OCI-LY1 (cell line): ENCODE measurements at regions not wholly inside any gene's neighbourhood (a gene's known extent, or its start where the extent isn't known, plus 50 kb on each side); places are given as distances from the start of the nearest gene placed in this dataset.

Experiments
- H2AFZ ChIP-seq: fragments of 200-600 bp; sonication (generic), shearing (Covaris generic); 2 replicates; pipeline ENCODE4 v1.6.0; 2014; ENCODE audit warnings: antibody characterized with exemption, mild to moderate bottlenecking, low read length
- H3F3A ChIP-seq: fragments of 200-600 bp; sonication (generic), shearing (Covaris generic); 2 replicates; pipeline ENCODE4 v1.6.0; 2014; ENCODE audit warnings: mild to moderate bottlenecking, antibody characterized with exemption, low read length, moderate library complexity; ENCODE audit not compliant: insufficient read depth
- H3K27ac ChIP-seq: fragments of 200-600 bp; sonication (generic); 2 replicates; pipeline ENCODE4 v1.5.1; 2014; ENCODE audit warnings: low read length, mixed run types, mild to moderate bottlenecking, low read depth; ENCODE audit not compliant: poor library complexity, severe bottlenecking
- H3K27me3 ChIP-seq: fragments of 200-600 bp; sonication (generic); 2 replicates; pipeline ENCODE4 v1.6.0; 2014; ENCODE audit warnings: antibody characterized with exemption, mild to moderate bottlenecking, low read length, moderate library complexity; ENCODE audit not compliant: insufficient read depth
- H3K36me3 ChIP-seq: fragments of 200-600 bp; sonication (generic); 2 replicates; pipeline ENCODE4 v1.6.1; 2014; ENCODE audit warnings: mild to moderate bottlenecking, antibody characterized with exemption, low read length, moderate library complexity, mixed read lengths; ENCODE audit not compliant: insufficient read depth
- H3K4me1 ChIP-seq: fragments of 200-600 bp; sonication (generic); 2 replicates; pipeline ENCODE4 v1.5.1; 2014; ENCODE audit warnings: mild to moderate bottlenecking, low read length, moderate library complexity; ENCODE audit not compliant: insufficient read depth, severe bottlenecking
- H3K4me2 ChIP-seq: fragments of 200-600 bp; sonication (generic), shearing (Covaris generic); 2 replicates; pipeline ENCODE4 v1.6.1; 2014; ENCODE audit warnings: low read length
- H3K4me3 ChIP-seq: fragments of 200-600 bp; sonication (generic); 2 replicates; pipeline ENCODE4 v1.5.1; 2014; ENCODE audit warnings: low read length, low read depth, mild to moderate bottlenecking, mixed read lengths; ENCODE audit not compliant: poor library complexity, severe bottlenecking
- H3K79me2 ChIP-seq: fragments of 200-600 bp; shearing (Covaris generic); 2 replicates; pipeline ENCODE4 v1.6.1; 2016; ENCODE audit warnings: mixed run types, low read length, mixed read lengths; ENCODE audit not compliant: insufficient read depth
- H3K9ac ChIP-seq: fragments of 200-600 bp; sonication (generic), shearing (Covaris generic); 2 replicates; pipeline ENCODE4 v1.6.1; 2014; ENCODE audit warnings: mild to moderate bottlenecking, low read length, mixed read lengths
- H3K9me2 ChIP-seq: fragments of 200-600 bp; sonication (generic), shearing (Covaris generic); 2 replicates; pipeline ENCODE4 v1.6.1; 2014; ENCODE audit warnings: low read depth, mild to moderate bottlenecking, low read length, mixed read lengths
- H3K9me3 ChIP-seq: fragments of 200-600 bp; shearing (Covaris generic); 2 replicates; pipeline ENCODE4 v1.6.1; 2014; ENCODE audit warnings: low read length, mixed read lengths
- H4K20me1 ChIP-seq: fragments of 200-600 bp; sonication (generic), shearing (Covaris generic); 2 replicates; pipeline ENCODE4 v1.6.0; 2016; ENCODE audit warnings: mild to moderate bottlenecking, low read length; ENCODE audit not compliant: insufficient read depth
- EZH2 ChIP-seq: fragments of 200-600 bp; sonication (generic), shearing (Covaris generic); IDR thresholded peaks from 2 replicates; pipeline ENCODE4 v1.8.0; 2017; ENCODE audit warnings: borderline replicate concordance, mixed run types, mild to moderate bottlenecking, antibody characterized with exemption, low read length, moderate library complexity, mixed read lengths
- TF ChIP-seq, protein P1 (sequence below): fragments of 200-600 bp; sonication (generic), shearing (Covaris generic); IDR thresholded peaks from 2 replicates; pipeline ENCODE4 v1.5.1; 2017; ENCODE audit warnings: mild to moderate bottlenecking, antibody characterized with exemption, low read length, moderate library complexity, mixed read lengths

DNA sequence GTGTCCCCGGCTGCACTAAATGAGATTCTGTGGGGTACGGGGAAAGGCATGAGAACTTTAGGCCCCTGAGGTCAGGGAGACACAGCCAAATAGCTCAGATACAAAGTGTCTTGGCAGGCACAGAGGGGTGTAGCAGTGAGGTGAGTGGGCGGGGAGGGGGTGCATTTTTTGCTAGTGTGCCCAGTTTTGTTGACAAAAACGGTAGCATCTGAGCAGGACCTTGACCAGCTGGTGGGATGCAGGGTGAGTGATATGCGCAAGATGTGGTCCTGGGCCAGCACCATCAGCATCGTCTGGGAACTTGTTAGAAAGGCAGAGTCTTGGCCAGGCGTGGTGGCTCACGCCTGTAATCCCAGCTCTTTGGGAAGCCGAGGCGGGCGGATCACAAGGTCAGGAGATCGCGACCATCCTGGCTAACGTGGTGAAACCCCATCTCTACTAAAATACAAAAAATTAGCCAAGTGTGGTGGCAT lies 127.3 kb upstream of the LGALSL start:
- Histone ChIP-seq H2AFZ (no peak overlapping the region), H3K9me2 (no peaks in the 10 kb centered on the region), H3F3A (no peaks in the 10 kb centered on the region), H3K79me2 (no peaks in the 10 kb centered on the region), H3K36me3 (no peaks in the 10 kb centered on the region), H3K9ac (no peak overlapping the region; the same call in 1 of the 2 replicates), H3K4me3 (no peak overlapping the region), H3K4me1 (peaks cover 37% of the 10 kb centered on the region), H3K27me3 (0 out of 2 replicates have a peak, but pooled peaks cover 6% of the 10 kb centered on the region), H3K4me2 (peak overlapping the region; percentile 45), H3K27ac (peak overlapping the region; percentile 63), H4K20me1 (no peaks in the 10 kb centered on the region), H3K9me3 (no peaks in the 10 kb centered on the region)
- TF ChIP-seq EZH2, result no peak
- TF ChIP-seq, protein P1, sequence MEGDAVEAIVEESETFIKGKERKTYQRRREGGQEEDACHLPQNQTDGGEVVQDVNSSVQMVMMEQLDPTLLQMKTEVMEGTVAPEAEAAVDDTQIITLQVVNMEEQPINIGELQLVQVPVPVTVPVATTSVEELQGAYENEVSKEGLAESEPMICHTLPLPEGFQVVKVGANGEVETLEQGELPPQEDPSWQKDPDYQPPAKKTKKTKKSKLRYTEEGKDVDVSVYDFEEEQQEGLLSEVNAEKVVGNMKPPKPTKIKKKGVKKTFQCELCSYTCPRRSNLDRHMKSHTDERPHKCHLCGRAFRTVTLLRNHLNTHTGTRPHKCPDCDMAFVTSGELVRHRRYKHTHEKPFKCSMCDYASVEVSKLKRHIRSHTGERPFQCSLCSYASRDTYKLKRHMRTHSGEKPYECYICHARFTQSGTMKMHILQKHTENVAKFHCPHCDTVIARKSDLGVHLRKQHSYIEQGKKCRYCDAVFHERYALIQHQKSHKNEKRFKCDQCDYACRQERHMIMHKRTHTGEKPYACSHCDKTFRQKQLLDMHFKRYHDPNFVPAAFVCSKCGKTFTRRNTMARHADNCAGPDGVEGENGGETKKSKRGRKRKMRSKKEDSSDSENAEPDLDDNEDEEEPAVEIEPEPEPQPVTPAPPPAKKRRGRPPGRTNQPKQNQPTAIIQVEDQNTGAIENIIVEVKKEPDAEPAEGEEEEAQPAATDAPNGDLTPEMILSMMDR, result no peak

DNA sequence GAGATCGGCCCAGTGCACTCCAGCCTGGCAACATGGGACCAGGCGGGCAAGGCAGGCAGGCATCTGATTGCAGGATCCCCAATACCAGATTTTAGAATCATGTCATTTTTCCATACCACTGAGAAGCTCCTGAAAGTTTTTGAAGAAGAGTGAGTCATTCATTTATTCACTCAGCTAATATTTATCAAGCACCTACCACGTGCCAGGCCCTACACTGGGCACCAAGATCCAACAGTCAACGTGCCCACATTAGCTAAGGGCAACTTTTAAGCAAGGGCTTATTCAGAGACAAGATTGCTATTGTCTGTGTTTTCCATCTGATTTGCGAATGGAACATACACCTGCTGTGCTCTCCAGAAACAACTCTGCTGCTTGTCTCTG lies 126.8 kb upstream of the LGALSL start:
- Histone ChIP-seq H3K9me2 (no peaks in the 10 kb centered on the region), H3K9me3 (no peaks in the 10 kb centered on the region), H3K27ac (no peak overlapping the region), H4K20me1 (no peaks in the 10 kb centered on the region), H3K4me3 (peak overlapping the region; percentile 12), H3K36me3 (no peaks in the 10 kb centered on the region), H3K79me2 (no peaks in the 10 kb centered on the region), H3K9ac (no peak overlapping the region; the same call in 1 of the 2 replicates), H3F3A (no peaks in the 10 kb centered on the region), H3K4me2 (peak overlapping the region; percentile 41), H2AFZ (no peak overlapping the region), H3K4me1 (peaks cover 37% of the 10 kb centered on the region), H3K27me3 (0 out of 2 replicates have a peak, but pooled peaks cover 6% of the 10 kb centered on the region)
- no peak for TF ChIP-seq EZH2
- TF ChIP-seq, protein P1, result no peak

DNA sequence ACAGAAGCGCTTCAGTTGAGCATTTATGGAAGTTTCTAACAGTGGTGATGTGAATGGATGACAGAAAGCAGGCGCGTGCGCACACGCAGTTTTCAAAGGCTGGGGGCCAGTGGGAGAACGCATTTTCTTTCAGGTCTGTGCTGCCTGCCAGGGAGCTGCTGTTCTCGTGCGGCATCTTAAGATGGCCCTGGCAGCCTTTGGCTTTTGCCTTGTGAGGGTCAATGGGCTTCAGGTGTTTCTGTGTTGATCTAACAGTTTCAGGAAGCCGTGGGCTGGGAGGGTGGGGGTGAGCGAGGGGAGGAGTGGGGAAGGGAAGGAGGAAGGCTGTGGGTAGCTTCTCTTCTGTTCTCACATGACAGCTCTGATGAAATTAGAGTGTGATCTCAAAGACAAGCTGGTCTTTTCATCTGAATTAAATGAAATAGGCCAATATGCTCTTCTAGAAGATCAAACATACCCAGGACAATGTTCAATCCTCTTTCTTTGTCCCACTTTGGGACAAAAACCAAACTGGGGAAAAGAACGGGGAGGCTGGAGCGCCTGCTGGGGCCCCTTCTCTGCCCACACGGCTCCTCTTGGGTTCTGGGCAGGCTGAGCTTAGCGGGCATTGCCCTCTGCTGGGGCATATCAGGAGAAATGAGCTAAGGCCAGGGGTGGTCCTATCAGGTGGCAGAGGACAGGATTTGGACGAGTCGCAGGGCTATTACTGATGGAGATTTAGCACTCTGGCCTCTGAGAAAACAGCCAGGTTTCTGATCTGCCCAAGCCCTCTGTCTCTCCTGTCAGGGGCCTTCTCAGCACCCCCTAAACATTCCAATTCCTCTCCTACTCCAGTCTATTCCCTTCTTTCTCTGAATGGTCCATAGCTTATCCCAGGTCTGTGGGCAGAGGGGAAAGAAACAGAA lies 126.2 kb upstream of the LGALSL start:
- peak overlapping the region; percentile 12 for H3K4me3 ChIP-seq
- peaks cover 37% of the 10 kb centered on the region for H3K4me1 ChIP-seq
- no peak for TF ChIP-seq EZH2
- TF ChIP-seq, protein P1, result peak; percentile 71
- no peaks in the 10 kb centered on the region for H3K79me2 ChIP-seq
- no peaks in the 10 kb centered on the region for H3K9me2 ChIP-seq
- 0 out of 2 replicates have a peak, but pooled peaks cover 6% of the 10 kb centered on the region for H3K27me3 ChIP-seq
- peak overlapping the region; percentile 41 for H3K4me2 ChIP-seq
- H4K20me1 ChIP-seq, result no peaks in the 10 kb centered on the region
- no peaks in the 10 kb centered on the region for H3K36me3 ChIP-seq
- no peaks in the 10 kb centered on the region for H3F3A ChIP-seq
- no peak overlapping the region for H2AFZ ChIP-seq
- H3K9ac ChIP-seq, result peak overlapping the region; percentile 37; the same call in 1 of the 2 replicates
- H3K9me3 ChIP-seq, result no peaks in the 10 kb centered on the region
- no peak overlapping the region for H3K27ac ChIP-seq
